HG03095 (cell line): ENCODE measurements at regions not wholly inside any gene's neighbourhood (a gene's known extent, or its start where the extent isn't known, plus 50 kb on each side); places are given as distances from the start of the nearest gene placed in this dataset.

Source experiments
- ATAC-seq: cut with Tn5 transposase; IDR thresholded peaks from one replicate; pipeline ENCODE4 v1.9.1; 2021; ENCODE audit warnings: moderate library complexity; ENCODE audit not compliant: unreplicated experiment

DNA sequence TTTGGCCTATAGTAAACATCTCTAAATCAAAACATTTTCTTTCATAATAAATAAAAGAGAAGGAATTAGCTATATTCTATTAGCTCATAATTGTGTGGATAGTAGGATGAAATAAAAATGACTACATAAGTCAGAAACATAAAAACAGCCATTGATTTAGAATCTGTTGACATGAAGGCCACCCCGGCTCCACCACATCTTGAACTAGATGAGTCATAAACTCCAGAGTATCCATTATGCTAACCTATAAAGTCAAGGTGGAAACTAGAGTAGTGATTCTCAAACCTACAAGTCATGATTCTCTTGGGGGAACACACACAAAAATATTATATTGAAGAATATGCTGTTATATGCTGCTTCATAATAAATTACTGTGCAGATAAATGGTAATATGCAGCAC lies 831.0 kb downstream of the TUSC7 start:
- no peak for ATAC-seq

- ATAC-seq, result no peak
Observed at GRCh38 chr3:117541721-117542120, 832.1 kb downstream of the TUSC7 start.

DNA sequence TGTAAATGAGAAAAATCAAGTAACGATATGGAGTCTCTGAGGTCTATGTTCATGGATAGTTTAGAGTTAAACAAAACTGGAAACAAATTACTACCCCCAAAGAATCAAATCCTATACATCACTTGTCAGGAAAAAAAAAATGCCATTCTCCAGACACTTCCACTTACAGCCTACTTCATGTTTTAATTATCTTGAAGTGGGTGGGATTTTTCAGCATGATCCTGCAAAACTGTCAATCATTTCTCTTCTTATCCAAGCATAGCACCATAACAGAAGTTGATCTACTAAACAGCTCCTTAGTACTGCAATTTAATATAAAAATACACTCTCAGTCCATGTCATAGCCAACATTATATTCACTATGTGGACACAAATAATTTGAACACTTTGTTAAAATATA lies 833.9 kb downstream of the TUSC7 start:
- no peak for ATAC-seq

GRCh38 chr3:117545484-117545883 lies 835.9 kb downstream of the TUSC7 start:
- no peak for ATAC-seq

- ATAC-seq, result no peak
Observed at GRCh38 chr3:117547956-117548550, 838.5 kb downstream of the TUSC7 start.

DNA sequence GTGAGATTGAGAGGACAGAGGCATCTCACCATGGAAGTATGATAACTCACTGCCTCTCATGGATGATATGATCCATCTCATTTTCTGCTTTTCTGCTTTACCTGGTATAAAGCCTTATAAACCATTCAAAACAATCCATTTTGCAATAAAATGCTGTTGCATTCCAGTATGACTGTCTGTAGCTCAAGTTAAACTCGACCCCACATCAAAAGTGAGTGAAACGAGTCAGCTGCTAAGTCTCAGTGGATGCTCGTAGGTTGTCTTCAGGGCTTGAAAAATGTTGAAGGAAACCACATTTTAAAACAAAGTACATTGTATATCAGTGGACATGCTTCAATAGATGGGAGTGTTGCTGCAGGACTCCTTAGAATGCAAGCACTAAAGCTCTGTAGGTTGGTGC lies 839.0 kb downstream of the TUSC7 start:
- ATAC-seq, result no peak

GRCh38 chr3:117549716-117550115 lies 840.1 kb downstream of the TUSC7 start:
- no peak for ATAC-seq

- no peak for ATAC-seq
Observed at GRCh38 chr3:117550766-117551165, 841.2 kb downstream of the TUSC7 start.

DNA sequence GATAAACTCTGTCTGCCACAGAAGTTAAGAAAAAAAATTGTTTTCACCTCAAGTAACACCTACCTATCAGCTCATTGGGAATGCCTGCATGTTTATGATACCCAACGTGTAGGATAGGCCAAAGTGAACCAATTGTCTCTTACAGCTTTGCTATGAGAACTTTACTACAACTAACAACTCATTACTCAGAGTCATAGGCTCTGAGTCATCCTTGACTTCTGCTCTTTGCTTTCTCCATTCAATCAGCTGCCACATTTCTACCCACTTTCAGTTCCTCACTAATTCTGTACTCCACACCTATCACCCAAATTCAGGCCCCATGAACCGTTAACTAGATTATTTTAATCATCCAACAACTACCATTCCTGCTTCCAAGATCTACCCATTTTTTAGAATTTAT lies 843.9 kb downstream of the TUSC7 start:
- peak; percentile 99 for ATAC-seq

DNA sequence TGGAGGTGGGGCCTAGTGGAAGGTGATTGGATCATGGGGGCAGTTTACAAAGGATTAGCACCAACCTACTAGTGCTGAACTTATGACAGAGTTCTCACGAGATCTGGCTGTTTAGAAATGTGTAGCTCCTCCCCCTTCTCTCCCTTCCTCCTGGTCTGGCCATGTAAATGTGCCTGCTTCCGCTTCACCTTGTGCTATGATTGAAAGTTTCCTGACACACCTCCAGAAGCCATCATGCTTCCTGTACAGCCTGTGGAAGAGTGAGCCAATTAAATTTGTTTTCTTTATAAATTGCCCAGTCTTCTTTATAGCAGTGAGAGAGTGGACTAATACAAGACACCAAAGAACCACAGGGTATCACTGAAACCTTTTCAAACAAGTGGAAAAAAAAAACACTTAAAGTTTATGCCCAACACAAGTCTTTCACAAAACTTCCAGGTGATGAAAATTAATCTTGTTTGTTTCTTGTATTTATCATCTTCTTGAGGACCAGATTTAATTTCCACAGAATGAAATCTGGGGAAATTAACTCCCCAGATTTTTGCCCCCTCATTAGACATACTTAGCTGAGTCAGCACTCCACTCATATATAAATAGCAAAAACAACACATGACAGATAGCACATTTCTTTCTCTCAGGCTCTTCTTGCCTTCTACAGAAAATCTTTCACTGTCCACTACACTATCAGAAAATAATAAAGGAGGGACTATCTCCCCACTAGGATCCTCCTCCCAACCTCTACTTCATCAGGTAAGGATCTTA lies 847.2 kb downstream of the TUSC7 start:
- no peak for ATAC-seq

DNA sequence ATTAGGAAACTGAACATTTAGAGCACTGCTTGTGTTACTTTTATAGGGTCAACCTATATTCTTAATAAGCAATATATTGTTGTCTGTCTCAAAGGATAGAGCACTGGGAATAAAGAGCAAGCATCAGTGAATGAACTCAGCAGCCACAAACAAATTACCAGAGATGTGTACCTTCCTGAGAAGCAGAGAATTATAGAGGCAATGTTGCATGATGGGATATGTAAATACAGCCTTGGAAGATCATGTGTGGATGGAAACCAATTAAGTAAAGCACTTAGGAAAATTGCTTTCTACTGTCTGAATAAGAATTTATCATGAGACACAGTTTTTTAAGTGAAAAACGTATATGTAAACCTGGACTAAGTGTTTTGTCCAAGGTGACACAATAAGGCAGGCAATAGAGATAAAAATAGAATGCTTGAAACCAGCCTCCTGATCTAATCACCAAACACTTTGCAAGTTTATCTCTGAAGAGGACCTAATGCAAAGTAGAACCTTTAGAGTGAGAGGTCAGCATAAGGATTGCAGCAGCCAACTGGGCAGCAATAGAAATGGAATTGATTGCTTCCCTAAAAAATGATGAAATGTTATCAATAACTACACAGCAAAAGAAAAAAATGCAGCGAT lies 848.0 kb downstream of the TUSC7 start:
- no peak for ATAC-seq

- no peak for ATAC-seq
Observed at GRCh38 chr3:117558681-117559080, 849.1 kb downstream of the TUSC7 start.

- ATAC-seq, result no peak
Observed at GRCh38 chr3:117562000-117562399, 852.4 kb downstream of the TUSC7 start.

- no peak for ATAC-seq
Observed at GRCh38 chr3:117563063-117563462, 853.5 kb downstream of the TUSC7 start.

DNA sequence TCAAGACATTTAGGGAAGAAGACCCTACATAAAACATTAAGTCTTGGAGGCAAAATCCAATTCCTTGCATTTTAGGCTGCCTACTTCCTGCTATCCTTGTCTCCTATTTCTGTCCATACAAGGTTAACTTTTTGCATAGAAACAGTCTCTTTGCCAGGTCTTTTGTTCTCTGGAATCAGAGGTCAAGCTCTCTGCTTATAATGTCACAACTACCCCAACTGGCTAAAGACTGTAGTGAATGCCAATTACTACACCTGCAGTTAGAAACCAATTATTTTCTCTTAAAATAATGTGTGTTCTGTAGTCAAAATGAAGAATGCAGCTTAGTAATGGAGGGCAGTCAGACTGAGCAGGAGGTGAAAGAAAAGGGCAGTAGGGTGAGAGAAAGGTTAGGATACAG lies 856.2 kb downstream of the TUSC7 start:
- ATAC-seq, result no peak

DNA sequence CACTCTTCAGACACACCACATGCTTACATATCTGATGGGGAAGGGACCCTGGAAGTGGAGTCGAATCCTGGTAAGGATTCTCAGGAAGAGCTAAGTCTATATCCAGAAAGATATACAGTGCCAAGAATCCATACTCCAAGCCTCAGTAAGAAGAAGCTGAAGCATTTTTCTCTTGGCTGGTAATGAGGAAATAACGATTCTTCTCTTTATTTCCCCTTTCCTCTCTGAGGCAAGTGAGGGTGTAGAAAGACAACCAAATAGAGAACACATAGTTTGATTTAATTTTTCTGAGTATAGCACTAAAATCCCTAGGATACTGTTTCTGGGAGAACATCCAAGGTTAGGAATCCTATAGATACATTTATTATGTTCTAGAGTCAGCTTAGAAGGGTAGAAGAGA lies 857.3 kb downstream of the TUSC7 start:
- no peak for ATAC-seq

GRCh38 chr3:117567382-117567781 lies 857.8 kb downstream of the TUSC7 start:
- no peak for ATAC-seq

DNA sequence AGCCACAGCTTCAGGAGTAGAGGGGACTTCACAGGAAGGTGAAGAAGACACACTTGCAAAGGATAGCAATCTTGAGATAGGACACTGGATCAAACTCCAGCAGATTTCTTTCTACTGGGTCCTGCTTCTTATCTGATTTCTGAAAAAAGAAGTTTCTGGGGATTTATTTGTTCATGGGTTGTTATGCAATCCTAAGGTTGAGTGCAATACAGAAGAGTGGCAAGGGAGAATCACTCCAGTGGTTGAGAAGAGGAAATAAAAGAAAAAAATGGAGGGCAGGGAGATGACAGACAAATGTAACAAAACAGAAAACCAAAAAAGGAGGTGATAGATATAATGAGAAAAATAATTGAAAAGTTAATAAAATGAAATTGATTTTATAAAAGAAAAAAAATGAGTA lies 858.3 kb downstream of the TUSC7 start:
- ATAC-seq, result no peak

DNA sequence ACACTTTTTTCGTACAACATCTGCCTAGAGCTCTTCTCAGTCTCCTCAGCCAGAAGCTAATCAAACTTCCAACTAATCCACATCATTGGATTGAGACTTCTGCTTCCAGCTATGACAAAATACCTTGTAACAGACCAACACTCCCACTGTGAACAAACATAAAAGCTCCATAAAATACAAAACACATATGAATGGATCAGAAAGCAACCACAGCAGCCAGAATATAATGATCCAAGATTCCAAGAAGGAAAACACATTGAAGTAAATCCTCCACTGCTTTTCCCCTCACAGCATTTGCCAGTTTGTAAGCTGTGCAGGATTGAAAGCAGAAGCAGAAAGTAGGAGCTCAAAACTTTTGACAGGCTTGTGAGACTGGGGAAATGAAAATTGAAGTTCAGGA lies 863.2 kb downstream of the TUSC7 start:
- ATAC-seq, result no peak

DNA sequence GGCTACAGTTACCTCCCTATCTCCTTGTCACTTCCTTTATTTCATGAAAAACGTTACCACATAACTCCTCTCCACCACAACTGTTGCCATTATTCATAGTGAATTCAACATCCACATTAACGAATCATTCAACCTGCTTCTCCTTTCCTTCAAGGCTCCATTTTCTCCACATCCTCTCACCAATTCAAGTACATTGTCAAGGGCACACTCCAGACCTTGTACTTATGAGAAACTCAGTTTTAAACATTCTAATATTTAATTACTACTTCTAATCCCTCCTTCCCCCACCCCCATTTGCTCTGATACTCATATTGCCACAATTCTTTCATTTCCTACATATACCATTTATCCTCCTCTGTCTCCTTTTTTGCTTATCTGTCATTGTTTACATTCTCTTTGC lies 871.2 kb downstream of the TUSC7 start:
- ATAC-seq, result no peak

GRCh38 chr3:117586161-117586560 lies 876.6 kb downstream of the TUSC7 start:
- ATAC-seq, result no peak

GRCh38 chr3:117587416-117587815 lies 877.8 kb downstream of the TUSC7 start:
- no peak for ATAC-seq
